ENCODE measurements at regions not wholly inside any gene's neighbourhood (a gene's known extent, or its start where the extent isn't known, plus 50 kb on each side); places are given as distances from the start of the nearest gene placed in this dataset.

GRCh38 chr11:105215528-105215927 lies 76.0 kb upstream of the CARD18 start:
- TF ChIP-seq CTCF (IDR thresholded peaks at IDR 0.05) (no peak), POLR2AphosphoS5 (IDR thresholded peaks at IDR 0.05) (no peak), POLR2A (IDR thresholded peaks at IDR 0.05) (no peak), EP300 (IDR thresholded peaks at IDR 0.05) (no peak)
